C1 segment of cervical spinal cord (tissue), 14 donors: ENCODE measurements at regions not wholly inside any gene's neighbourhood (a gene's known extent, or its start where the extent isn't known, plus 50 kb on each side); places are given as distances from the start of the nearest gene placed in this dataset.

Experiments
- DNase-seq, 14 donors: peaks; one replicate each; lab custom pipeline; 2025; lab: John Stamatoyannopoulos, UW

DNA sequence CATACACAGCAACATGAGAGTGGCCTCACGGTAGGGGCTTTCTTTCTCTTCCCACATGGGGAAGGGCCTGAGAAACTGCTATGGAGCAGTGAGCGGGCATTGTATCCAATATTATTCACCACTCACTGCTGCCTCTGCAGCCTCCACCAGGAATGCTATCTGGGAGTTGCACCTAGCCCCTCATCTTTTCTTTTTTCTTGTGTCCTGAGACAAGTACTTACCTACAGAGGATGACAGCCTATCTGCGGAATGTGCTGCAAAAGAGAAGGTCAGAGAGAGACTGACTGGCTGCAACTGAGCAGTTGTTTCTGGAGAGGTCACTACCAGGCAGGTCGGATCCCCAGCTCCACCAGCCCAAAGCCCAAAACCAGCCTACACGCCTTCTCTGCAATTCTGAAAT lies 52.1 kb upstream of the HTATIP2 start:
- DNase-seq = no peak

DNA sequence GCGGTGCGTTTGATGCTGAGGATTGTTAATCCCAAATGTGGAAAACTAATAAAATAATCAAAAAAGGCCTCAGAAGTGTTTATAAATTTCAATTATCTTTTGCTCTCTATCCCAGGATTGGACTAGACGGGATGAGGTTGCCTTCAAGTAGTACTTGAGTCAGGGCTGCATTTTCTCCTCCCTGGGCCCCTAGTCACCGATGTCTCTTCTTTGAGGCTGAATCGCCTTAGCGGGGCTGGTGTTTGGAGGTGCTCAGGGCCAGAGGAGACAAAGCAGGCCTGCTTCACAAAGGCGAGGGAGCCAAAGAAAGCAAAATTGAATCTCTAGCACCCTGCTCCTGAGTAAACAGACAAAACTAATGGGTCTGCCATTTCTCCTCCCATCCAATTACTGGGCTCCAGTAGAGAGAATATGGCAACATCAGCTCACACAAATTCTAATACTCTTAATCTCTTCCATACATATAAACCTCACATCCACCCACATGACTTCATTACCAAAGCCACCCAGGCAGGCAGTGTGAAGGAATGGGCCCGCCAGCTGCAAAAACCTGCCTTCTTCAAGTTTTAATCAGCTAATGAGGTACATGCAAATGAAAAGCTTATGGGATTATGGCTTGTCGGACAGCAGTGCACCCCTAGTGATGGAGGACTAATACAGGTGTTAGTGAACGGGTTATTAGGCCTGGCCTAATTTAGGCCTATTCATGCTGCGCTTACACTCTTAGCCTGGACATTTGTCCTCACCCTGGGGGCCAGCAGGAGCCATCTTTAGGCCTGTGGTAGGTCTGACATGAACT lies 52.7 kb upstream of the HTATIP2 start:
- DNase-seq = peak in 2 of 14 donors; percentile 11 to 19

DNA sequence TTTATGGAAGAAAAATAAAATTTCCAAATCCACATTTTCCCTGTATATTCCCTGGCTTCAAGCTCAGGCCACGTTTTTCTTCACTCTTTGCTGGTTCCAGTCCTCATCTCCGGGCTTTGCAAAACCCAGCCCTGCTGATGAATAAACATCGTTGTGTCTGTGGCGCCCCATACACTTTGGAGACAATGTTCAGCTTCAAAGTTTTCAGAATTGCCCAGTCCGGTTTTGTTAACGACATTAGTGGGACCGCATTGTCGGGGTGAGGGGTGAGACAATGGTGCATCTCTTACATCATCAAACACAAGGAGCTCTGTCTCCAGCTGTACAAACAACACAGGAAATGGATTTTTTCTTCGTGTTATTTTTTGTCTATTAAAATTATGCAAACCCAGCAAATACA lies 53.4 kb upstream of the HTATIP2 start:
- DNase-seq = peak in 8 of 14 donors; percentile 14 to 59 (median 38)

GRCh38 chr11:20309231-20310025 lies 54.1 kb upstream of the HTATIP2 start:
- no peak for DNase-seq

GRCh38 chr11:20308601-20309000 lies 54.9 kb upstream of the HTATIP2 start:
- no peak for DNase-seq

DNA sequence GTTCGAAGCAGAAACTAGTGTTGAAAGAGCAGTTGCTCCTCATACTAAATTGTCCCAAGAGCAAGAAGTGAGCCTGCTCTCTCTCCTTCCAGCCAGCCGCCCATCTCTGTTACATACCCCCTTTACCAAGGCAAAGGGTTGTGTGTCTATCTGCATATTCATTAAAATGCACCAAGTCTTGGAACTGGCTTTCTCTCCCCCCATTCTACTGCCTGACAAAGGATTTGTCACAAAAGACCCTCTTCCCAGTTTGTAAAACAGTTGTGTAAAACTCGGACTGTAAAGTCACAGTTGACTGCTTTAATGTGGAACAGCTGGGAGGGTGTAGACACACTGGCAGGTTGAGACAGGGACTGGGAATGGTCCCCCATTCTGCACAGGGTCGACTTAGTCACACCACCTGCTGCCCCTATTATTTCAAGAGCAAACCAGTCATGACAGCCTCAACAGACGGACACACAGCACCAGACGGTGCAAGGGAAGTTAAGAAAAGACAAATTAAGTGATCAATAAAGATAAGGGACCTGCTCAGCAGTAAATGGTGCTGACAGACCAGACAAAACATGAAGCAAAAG lies 60.0 kb upstream of the HTATIP2 start:
- no peak for DNase-seq

DNA sequence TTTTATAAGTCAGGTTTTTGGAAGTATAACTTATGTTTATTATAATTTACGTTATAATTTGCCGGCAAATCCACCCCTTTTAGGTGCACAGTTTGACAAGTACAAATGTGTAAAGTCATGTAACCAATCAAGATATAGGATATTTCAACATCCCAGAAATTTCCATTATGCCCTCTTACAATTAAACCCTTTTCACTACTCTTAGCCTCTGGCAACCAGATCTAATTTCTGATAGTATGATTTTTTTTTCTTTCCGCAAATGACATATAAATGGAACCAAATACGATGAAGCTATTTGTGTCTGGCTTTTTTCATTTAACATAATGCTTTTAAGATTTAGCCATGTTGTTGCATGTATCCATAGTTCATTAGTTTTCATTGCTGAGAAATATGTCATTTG lies 69.5 kb upstream of the HTATIP2 start:
- no peak for DNase-seq

GRCh38 chr11:20293531-20293930 lies 70.0 kb upstream of the HTATIP2 start:
- no peak for DNase-seq

GRCh38 chr11:20289732-20290131 lies 73.8 kb upstream of the HTATIP2 start:
- no peak for DNase-seq

GRCh38 chr11:20283475-20283874 lies 80.0 kb upstream of the HTATIP2 start:
- DNase-seq = no peak

GRCh38 chr11:20278727-20279126 lies 84.8 kb upstream of the HTATIP2 start:
- DNase-seq = no peak

DNA sequence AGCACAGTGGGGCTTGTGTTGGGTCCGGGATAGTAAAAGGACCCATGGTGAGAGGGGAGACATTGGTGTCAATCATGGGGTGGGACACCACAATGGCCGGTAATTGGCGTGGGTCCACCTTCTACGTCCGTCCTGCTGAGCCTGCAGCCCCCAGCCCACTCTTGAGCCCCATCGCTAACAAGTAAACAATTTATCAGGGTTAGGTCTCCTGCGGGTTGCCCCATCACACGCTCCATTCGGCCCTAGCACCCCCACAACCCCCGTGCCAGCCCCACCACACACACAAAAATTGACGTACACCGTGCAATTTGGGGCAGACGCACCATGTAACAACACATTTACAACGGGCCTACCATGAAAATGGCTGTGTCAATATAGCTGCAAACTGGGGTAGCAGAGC lies 86.5 kb upstream of the HTATIP2 start:
- DNase-seq = no peak

DNA sequence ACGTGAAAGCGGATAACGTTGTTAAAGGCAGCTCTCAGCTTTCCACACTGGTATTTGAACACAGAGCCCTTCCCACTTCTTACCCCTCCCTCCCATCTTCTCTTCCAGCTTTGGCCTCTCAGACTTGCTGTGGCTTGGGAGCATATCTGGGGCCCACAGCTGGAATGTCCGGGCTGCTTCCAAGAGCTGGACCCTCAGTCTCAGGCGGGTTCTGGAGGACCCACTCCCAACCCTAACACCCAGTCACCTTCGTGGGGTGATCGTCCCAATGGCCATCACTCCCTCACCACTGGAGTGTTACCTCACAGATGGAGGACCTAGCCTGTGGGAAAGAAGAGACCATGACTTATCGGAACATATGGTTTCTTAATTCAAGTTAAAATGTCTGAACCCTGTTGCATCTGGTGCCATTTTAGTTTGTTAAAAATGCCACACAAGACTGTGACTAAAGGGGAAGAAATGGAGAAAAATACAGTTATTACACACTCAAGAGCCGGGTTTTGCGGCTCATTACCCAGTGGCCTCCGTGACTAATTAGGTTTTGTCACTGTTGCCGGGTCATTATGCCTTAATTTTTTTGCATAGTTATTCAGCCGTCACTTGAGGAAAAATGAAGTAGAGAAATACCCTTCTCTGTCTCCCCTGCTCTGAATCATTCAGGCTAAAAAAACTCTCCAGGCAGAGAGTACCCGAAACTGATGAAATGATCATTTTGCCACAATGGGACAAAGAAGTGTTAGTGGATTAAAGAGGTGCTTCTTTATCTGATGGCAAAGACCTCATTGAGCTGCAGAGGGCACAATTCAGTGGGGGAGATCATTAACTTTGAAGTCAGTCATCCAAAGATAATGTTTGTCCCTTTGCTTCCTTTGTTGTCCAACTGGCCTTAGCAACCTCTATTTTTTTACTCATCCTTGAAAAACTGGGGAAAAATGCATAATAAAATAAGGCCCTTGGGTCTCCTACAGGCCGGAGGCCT lies 87.2 kb upstream of the HTATIP2 start:
- DNase-seq = no peak

DNA sequence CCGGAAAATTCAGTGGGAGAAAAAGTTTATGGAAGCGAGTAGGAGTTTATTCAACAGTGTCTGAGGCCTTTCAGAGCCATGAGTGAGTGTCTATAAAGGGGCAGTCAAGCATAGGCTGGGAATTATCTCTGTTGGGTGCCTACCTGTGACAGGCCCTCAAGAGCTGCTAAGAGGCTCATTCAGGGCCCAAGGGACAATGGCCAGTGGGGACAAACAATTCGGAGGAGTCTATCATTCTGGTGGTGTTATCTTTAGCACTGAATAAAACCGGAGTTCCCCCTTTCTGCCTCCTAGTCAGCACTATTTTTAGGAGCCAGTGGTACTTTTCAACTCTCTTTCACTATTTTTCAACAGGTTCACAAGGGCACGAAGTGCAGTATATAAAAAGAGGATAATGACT lies 89.5 kb upstream of the HTATIP2 start:
- no peak for DNase-seq

- no peak for DNase-seq
Measured at GRCh38 chr11:20261526-20261925, 101.3 kb upstream of the DBX1 start.

- no peak for DNase-seq
Measured at GRCh38 chr11:20260307-20260706, 100.0 kb upstream of the DBX1 start.

- no peak for DNase-seq
Measured at GRCh38 chr11:20259506-20259905, 99.2 kb upstream of the DBX1 start.

DNA sequence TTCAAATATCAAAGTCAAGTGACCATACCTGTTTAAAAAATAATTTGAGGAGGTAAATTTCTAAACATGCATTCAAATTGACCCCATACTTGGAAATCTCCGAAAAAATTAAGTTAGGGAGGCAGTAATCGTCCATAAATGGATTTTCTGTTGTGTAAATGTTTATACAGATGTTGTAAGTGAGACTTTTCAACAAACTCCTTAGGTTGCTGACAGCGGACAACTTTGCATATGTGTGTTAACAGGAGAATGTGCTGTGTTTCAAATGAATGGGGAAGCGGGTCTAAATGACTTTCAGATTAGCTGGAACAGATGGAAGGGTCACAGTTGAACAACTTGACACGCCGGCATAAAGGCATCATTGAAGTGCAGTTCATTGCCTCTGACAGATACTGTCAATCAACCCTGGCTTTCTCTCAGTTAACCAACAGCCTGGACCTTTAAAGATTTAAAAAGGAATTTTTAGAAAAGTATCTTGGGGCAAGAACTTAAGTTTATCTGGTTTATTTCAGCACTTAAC lies 98.2 kb upstream of the DBX1 start:
- no peak for DNase-seq

DNA sequence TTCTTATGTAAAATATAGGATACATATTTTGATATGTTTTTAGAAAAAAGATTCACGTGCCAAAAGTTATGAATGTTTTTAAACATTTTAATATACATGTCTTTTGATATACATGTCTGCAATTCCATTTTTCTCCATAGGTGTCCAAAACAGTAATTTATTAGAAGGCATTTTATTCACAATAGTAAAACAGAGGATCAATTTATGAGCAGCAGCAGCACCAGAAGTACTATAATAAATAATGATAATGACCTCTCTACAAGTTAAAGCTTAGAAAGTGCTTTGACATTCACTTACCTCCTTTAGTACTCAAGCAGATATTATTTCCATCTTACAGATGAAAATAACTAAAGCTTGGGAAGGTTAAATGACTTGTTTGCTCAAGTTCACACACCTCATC lies 96.7 kb upstream of the DBX1 start:
- no peak for DNase-seq

GRCh38 chr11:20253796-20254195 lies 93.5 kb upstream of the DBX1 start:
- no peak for DNase-seq

- DNase-seq = no peak
Measured at GRCh38 chr11:20251496-20251895, 91.2 kb upstream of the DBX1 start.
